Glutamatergic neuron (in vitro differentiated cells): ENCODE measurements at regions not wholly inside any gene's neighbourhood (a gene's known extent, or its start where the extent isn't known, plus 50 kb on each side); places are given as distances from the start of the nearest gene placed in this dataset.

Experiments used
- DNase-seq: peaks from one replicate; pipeline ENCODE4 v3.0.0; 2022
- H3K27ac Mint-ChIP-seq: one replicate; pipeline ENCODE4 v1.8.0; 2020; ENCODE audit warnings: mild to moderate bottlenecking, mixed read lengths, inconsistent platforms; ENCODE audit not compliant: unreplicated experiment
- H3K27me3 Mint-ChIP-seq: one replicate; pipeline ENCODE4 v1.8.0; 2020; ENCODE audit warnings: mild to moderate bottlenecking, moderate library complexity, mixed read lengths, inconsistent platforms; ENCODE audit not compliant: unreplicated experiment
- H3K36me3 Mint-ChIP-seq: one replicate; pipeline ENCODE4 v1.8.0; 2020; ENCODE audit warnings: mild to moderate bottlenecking, mixed read lengths, inconsistent platforms; ENCODE audit not compliant: unreplicated experiment
- H3K4me1 Mint-ChIP-seq: one replicate; pipeline ENCODE4 v1.8.0; 2020; ENCODE audit warnings: mild to moderate bottlenecking, low read depth, mixed read lengths, inconsistent platforms; ENCODE audit not compliant: unreplicated experiment
- H3K4me3 Mint-ChIP-seq: one replicate; pipeline ENCODE4 v1.8.0; 2020; ENCODE audit warnings: mild to moderate bottlenecking, mixed read lengths, inconsistent platforms; ENCODE audit not compliant: unreplicated experiment
- H3K9me3 Mint-ChIP-seq: one replicate; pipeline ENCODE4 v1.8.0; 2020; ENCODE audit warnings: mild to moderate bottlenecking, moderate library complexity, mixed read lengths, inconsistent platforms; ENCODE audit not compliant: unreplicated experiment
- CTCF ChIP-seq: fragments of 200-600 bp; sonication (generic); IDR thresholded peaks from one replicate; pipeline ENCODE4 v1.5.0; 2021; ENCODE audit not compliant: partially characterized antibody, unreplicated experiment

- no peaks in the 10 kb centered on the region for H3K36me3 Mint-ChIP-seq
- H3K4me3 Mint-ChIP-seq: no peak overlapping the region
- no peaks in the 10 kb centered on the region for H3K9me3 Mint-ChIP-seq
- peaks cover 2% of the 10 kb centered on the region for H3K27me3 Mint-ChIP-seq
- H3K27ac Mint-ChIP-seq: no peak overlapping the region
- TF ChIP-seq CTCF: no peak
- DNase-seq: no peak
- H3K4me1 Mint-ChIP-seq: peaks cover 5% of the 10 kb centered on the region
Measured at GRCh38 chr13:48165727-48166126, 67.3 kb upstream of the ITM2B start.

- Mint-ChIP-seq H3K27me3 (peaks cover 2% of the 10 kb centered on the region), H3K4me1 (peaks cover 9% of the 10 kb centered on the region), H3K9me3 (no peaks in the 10 kb centered on the region), H3K4me3 (no peak overlapping the region), H3K36me3 (no peaks in the 10 kb centered on the region), H3K27ac (no peak overlapping the region)
- no peak for TF ChIP-seq CTCF
- DNase-seq: no peak
Measured at GRCh38 chr13:48165063-48165462, 67.9 kb upstream of the ITM2B start.

GRCh38 chr13:48163061-48163460 is 68.2 kb upstream of the MED4 start:
- Mint-ChIP-seq H3K27ac (no peak overlapping the region), H3K4me3 (no peak overlapping the region), H3K27me3 (peaks cover 4% of the 10 kb centered on the region), H3K36me3 (no peaks in the 10 kb centered on the region), H3K4me1 (peaks cover 13% of the 10 kb centered on the region), H3K9me3 (no peaks in the 10 kb centered on the region)
- no peak for TF ChIP-seq CTCF
- DNase-seq: no peak

GRCh38 chr13:48162217-48162616 is 67.3 kb upstream of the MED4 start:
- DNase-seq: no peak
- H3K27me3 Mint-ChIP-seq: peaks cover 2% of the 10 kb centered on the region
- H3K4me3 Mint-ChIP-seq: no peak overlapping the region
- H3K9me3 Mint-ChIP-seq: no peaks in the 10 kb centered on the region
- H3K36me3 Mint-ChIP-seq: no peaks in the 10 kb centered on the region
- H3K4me1 Mint-ChIP-seq: peaks cover 13% of the 10 kb centered on the region
- TF ChIP-seq CTCF: no peak
- no peak overlapping the region for H3K27ac Mint-ChIP-seq

GRCh38 chr13:48161530-48162179 is 66.8 kb upstream of the MED4 start:
- Mint-ChIP-seq H3K4me1 (peaks cover 13% of the 10 kb centered on the region), H3K27ac (no peak overlapping the region), H3K4me3 (no peak overlapping the region), H3K27me3 (peaks cover 2% of the 10 kb centered on the region), H3K9me3 (no peaks in the 10 kb centered on the region), H3K36me3 (no peaks in the 10 kb centered on the region)
- DNase-seq: no peak
- TF ChIP-seq CTCF: no peak
